HG02943 (cell line): ENCODE measurements at regions not wholly inside any gene's neighbourhood (a gene's known extent, or its start where the extent isn't known, plus 50 kb on each side); places are given as distances from the start of the nearest gene placed in this dataset.

Experiments used
- ATAC-seq: cut with Tn5 transposase; IDR thresholded peaks from one replicate; pipeline ENCODE4 v1.9.1; 2021; ENCODE audit warnings: mild to moderate bottlenecking, low read depth, moderate library complexity; ENCODE audit not compliant: unreplicated experiment

DNA sequence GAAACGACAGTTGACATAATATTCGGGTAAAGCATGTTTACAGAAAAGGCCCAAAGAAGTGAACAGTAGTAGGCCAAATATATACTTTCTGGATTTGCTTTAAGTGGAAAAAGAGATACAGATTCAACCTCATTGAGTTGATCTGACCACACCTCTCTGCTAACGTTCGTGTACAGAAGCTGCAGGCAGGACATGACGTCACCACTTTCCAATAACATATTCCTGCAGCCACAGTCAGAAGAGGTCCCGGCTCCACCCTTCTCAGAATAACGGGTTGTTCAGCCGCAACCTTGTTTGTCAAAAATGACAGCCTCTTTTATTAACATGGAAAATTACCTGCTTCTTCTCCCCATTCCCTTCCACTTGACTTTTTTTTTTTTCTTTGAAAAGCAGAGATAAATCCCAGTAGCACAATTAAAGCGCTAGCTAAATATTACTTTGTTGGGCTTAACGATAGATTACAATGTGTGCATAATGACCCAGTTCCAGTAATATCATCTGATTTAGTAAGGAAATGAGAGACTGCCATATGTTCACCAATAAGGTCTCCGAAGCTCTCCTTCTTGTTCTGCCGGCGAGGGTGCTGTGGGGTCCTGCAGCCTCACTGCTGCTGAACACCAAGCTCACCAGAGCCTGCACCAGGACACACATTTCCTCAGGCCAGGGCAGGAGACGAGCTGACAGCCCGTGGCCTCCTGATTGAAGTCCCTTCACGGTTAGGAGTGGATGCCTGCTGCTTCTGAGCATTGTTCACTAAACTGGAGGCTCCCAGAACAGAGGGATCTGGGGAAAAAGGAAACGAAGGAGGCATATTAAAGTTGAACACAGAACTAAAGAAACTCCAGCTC, 451.0 kb upstream of the SALL3 start:
- ATAC-seq: no peak

GRCh38 chr18:78531637-78532036, 448.0 kb upstream of the SALL3 start:
- no peak for ATAC-seq

- ATAC-seq: no peak
Observed at GRCh38 chr18:78538669-78539440, 440.8 kb upstream of the SALL3 start.

GRCh38 chr18:78540636-78541529, 438.7 kb upstream of the SALL3 start:
- ATAC-seq: no peak

GRCh38 chr18:78542204-78542603, 437.4 kb upstream of the SALL3 start:
- no peak for ATAC-seq

GRCh38 chr18:78543201-78543725, 436.4 kb upstream of the SALL3 start:
- ATAC-seq: no peak

GRCh38 chr18:78546281-78546680, 433.3 kb upstream of the SALL3 start:
- ATAC-seq: no peak

GRCh38 chr18:78547817-78548216, 431.8 kb upstream of the SALL3 start:
- no peak for ATAC-seq

- no peak for ATAC-seq
Observed at GRCh38 chr18:78548261-78549058, 431.2 kb upstream of the SALL3 start.

DNA sequence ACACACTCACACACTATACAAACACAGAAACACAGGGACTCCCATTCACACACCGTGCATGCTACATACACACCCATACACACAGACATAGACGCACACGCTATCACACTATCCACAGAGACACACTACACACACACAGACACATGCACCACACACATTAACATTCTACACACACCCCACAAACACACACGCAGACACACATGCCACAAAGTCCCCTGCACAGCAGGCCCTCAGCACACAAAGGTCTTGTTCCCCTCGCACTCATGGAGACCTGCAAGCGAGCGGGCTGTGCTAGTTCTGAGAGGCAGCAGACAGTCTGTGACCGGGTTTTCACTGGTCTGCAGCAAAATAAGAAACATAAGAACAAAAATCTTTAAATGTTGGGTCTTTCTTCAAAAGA, 429.6 kb upstream of the SALL3 start:
- no peak for ATAC-seq

GRCh38 chr18:78554944-78555608, 424.5 kb upstream of the SALL3 start:
- no peak for ATAC-seq

- no peak for ATAC-seq
Observed at GRCh38 chr18:78557371-78557770, 422.2 kb upstream of the SALL3 start.

GRCh38 chr18:78558101-78558810, 421.4 kb upstream of the SALL3 start:
- ATAC-seq: no peak

GRCh38 chr18:78558948-78559347, 420.7 kb upstream of the SALL3 start:
- ATAC-seq: no peak

DNA sequence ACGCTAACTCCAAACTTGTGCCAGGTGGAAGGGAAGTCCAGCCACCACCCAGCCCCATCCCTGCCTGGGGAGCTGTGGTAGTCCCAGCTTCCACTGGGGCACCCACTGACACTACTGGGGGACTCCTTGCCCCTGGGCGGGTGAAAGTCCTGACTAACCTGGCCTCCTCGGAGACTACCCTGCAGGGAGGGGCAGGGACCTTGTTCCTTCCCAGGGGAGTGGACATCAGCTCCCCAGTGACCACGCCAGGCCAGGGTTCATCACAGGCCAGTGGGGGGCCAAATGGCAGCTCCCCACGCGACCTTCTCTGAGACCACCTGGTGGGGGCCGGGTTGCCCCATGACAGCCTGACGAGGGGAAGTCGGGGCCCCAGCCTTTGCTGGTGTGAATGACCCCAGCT, 420.0 kb upstream of the SALL3 start:
- no peak for ATAC-seq

DNA sequence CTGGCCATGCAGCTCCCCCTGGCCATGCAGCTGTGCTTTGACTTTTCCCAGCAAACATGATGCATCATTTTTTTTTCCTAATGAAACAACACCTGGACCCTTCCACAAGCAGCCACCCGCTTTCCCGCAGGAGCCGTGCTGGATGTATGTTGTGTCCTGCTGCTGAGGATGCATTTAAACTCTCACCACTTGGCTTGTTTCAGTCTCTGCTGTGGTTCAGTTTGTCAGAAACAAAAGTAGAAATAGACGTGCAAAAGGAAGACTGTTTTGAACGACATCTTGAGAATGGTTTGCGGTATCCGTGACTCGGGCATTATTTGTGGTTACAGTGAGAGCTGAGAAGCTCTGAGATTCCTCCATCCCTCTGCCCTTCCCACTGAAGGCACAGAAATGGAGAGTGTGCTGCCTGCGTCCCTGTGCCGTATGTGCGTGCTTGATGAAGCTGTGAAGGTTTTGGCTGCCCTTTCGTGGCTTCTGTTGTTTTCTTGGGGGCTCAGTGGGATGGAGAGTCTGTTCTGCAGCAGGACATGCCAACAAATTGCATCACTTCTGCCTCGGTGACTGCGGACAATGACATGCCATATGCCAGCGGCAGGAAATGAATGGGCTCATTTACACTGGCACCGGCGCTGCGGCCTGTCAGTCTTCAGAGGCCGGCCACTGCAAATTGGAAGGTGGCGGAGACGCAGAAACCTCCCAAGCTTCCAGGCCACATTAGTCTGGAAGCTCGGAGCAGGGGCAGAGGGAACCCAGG, 417.7 kb upstream of the SALL3 start:
- no peak for ATAC-seq

GRCh38 chr18:78562531-78562961, 417.1 kb upstream of the SALL3 start:
- ATAC-seq: no peak

DNA sequence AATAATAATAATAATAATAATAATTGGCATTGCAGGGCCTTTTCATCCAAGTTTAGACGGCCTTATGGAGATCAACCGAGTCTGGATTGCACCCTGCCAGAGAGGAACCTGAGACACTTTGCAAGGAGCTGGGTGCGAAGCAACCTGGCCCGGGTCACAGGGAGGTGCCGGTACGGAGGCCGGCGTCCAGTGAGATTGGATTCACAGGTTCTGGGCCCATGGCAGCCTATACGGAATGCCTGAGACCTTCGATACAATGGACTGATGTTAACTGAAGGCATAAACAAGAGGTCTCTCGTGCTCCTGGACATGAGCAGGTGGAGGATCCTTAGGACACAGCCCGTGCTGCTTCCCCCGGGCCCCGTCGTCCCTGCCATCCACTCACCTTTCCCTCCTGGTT, 416.5 kb upstream of the SALL3 start:
- ATAC-seq: no peak
